GM12878 (cell line): ENCODE measurements at regions not wholly inside any gene's neighbourhood (a gene's known extent, or its start where the extent isn't known, plus 50 kb on each side); places are given as distances from the start of the nearest gene placed in this dataset.

Experiments used
- ETV6 ChIP-seq, 2 experiments: fragments of 450-650 bp in 1 of 2; IDR thresholded peaks in 1 of 2; conservative IDR thresholded peaks in 1 of 2; 2 replicates each; pipeline ENCODE4 v1.6.1; 2014; ENCODE audit warnings: antibody characterized with exemption in 1 of 2, borderline replicate concordance in 1 of 2, low read depth in 1 of 2, mild to moderate bottlenecking in 1 of 2, moderate library complexity in 1 of 2
- IKZF1 ChIP-seq: fragments of 450-650 bp; conservative IDR thresholded peaks from 2 replicates; pipeline ENCODE4 v1.6.1; 2017; ENCODE audit warnings: antibody characterized with exemption, mild to moderate bottlenecking
- NR2C1 ChIP-seq: fragments of 450-650 bp; IDR thresholded peaks from 2 replicates; pipeline ENCODE4 v1.6.1; 2017; ENCODE audit warnings: antibody characterized with exemption, mild to moderate bottlenecking, moderate library complexity
- RBBP5 ChIP-seq: fragments of 200-600 bp; sonication (generic); conservative IDR thresholded peaks from 2 replicates; pipeline ENCODE4 v1.6.1; 2016
- SIN3A ChIP-seq: IDR thresholded peaks from 2 replicates; pipeline ENCODE4 v1.6.1; 2012; ENCODE audit warnings: low read depth, low read length, improper control_type of control experiment
- SUZ12 ChIP-seq: fragments of 200-600 bp; sonication (generic); IDR thresholded peaks from one replicate; pipeline ENCODE4 v1.6.1; 2018; ENCODE audit warnings: antibody characterized with exemption, mild to moderate bottlenecking; ENCODE audit not compliant: unreplicated experiment
- ZNF207 ChIP-seq: fragments of 450-650 bp; IDR thresholded peaks from 2 replicates; pipeline ENCODE4 v1.6.1; 2014; ENCODE audit warnings: antibody characterized with exemption, mild to moderate bottlenecking, borderline replicate concordance
- ZNF217 ChIP-seq: fragments of 450-650 bp; IDR thresholded peaks from 2 replicates; pipeline ENCODE4 v1.6.1; 2017; ENCODE audit warnings: antibody characterized with exemption, mild to moderate bottlenecking
- ZNF384 ChIP-seq: IDR thresholded peaks from 2 replicates; pipeline ENCODE4 v1.6.1; 2012; ENCODE audit warnings: low read depth, mild to moderate bottlenecking, low read length, improper control_type of control experiment, borderline replicate concordance
- TF ChIP-seq, protein P1 (sequence below): IDR thresholded peaks from 2 replicates; pipeline ENCODE4 v1.6.1; 2012; ENCODE audit warnings: mild to moderate bottlenecking, low read depth, low read length
- TF ChIP-seq, protein P2 (sequence below): fragments of 450-650 bp; IDR thresholded peaks from 2 replicates; pipeline ENCODE4 v1.6.1; 2014; ENCODE audit warnings: mild to moderate bottlenecking

DNA sequence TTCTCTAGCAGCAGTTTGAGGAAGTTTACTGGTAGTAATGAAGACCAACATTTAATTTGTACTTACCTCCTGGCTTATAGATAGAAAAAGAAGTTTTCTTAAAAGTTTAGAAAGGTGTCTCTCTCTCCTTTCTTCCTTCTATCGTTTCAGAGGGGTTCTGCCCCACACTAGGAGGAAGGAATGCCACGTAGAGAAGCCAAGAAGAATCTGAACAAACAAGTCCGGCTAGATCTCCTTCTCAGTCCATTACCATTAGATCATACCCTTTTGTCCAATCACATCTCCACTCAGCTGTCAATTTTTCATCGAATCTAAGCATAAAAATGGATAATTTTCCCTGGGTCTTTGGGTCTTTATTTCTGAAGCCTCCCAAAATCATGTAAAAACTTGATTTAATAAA, 1048.1 kb downstream of the SI start (continued):
- TF ChIP-seq, protein P1, sequence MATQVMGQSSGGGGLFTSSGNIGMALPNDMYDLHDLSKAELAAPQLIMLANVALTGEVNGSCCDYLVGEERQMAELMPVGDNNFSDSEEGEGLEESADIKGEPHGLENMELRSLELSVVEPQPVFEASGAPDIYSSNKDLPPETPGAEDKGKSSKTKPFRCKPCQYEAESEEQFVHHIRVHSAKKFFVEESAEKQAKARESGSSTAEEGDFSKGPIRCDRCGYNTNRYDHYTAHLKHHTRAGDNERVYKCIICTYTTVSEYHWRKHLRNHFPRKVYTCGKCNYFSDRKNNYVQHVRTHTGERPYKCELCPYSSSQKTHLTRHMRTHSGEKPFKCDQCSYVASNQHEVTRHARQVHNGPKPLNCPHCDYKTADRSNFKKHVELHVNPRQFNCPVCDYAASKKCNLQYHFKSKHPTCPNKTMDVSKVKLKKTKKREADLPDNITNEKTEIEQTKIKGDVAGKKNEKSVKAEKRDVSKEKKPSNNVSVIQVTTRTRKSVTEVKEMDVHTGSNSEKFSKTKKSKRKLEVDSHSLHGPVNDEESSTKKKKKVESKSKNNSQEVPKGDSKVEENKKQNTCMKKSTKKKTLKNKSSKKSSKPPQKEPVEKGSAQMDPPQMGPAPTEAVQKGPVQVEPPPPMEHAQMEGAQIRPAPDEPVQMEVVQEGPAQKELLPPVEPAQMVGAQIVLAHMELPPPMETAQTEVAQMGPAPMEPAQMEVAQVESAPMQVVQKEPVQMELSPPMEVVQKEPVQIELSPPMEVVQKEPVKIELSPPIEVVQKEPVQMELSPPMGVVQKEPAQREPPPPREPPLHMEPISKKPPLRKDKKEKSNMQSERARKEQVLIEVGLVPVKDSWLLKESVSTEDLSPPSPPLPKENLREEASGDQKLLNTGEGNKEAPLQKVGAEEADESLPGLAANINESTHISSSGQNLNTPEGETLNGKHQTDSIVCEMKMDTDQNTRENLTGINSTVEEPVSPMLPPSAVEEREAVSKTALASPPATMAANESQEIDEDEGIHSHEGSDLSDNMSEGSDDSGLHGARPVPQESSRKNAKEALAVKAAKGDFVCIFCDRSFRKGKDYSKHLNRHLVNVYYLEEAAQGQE: no peak
- TF ChIP-seq NR2C1 (no peak), ETV6 (conservative IDR thresholded peaks at IDR 0.05 in 1 of 2, IDR thresholded peaks at IDR 0.05 in 1 of 2; ENCODE audit: borderline replicate concordance in 1 of 2, low read depth in 1 of 2) (no peak), ZNF217 (no peak), ZNF384 (no peak), SIN3A (no peak), RBBP5 (no peak), ZNF207 (no peak), IKZF1 (no peak), SUZ12 (no peak)
- TF ChIP-seq, protein P2, sequence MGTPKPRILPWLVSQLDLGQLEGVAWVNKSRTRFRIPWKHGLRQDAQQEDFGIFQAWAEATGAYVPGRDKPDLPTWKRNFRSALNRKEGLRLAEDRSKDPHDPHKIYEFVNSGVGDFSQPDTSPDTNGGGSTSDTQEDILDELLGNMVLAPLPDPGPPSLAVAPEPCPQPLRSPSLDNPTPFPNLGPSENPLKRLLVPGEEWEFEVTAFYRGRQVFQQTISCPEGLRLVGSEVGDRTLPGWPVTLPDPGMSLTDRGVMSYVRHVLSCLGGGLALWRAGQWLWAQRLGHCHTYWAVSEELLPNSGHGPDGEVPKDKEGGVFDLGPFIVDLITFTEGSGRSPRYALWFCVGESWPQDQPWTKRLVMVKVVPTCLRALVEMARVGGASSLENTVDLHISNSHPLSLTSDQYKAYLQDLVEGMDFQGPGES: no peak
